ENCODE measurements at regions not wholly inside any gene's neighbourhood (a gene's known extent, or its start where the extent isn't known, plus 50 kb on each side); places are given as distances from the start of the nearest gene placed in this dataset.

DNA sequence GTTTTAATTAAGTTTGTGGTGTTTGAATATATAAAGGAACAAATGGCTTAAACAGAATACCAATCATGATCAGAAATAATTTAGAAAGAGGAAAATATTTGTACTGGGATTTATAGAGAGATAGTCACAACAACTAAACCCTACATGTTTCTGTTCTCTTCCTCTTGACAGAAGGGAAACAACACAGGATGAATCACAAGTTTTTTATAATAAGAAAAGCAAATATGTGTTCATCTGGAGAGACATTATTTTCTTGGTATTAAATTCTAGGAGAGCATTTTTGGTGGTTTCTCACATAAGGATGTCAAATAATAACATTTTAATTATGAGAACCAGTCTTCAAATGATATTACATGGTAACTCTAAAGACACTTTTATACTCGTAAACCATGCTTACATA, 232.9 kb upstream of the PKP2 start:
- TF ChIP-seq, protein P1, sequence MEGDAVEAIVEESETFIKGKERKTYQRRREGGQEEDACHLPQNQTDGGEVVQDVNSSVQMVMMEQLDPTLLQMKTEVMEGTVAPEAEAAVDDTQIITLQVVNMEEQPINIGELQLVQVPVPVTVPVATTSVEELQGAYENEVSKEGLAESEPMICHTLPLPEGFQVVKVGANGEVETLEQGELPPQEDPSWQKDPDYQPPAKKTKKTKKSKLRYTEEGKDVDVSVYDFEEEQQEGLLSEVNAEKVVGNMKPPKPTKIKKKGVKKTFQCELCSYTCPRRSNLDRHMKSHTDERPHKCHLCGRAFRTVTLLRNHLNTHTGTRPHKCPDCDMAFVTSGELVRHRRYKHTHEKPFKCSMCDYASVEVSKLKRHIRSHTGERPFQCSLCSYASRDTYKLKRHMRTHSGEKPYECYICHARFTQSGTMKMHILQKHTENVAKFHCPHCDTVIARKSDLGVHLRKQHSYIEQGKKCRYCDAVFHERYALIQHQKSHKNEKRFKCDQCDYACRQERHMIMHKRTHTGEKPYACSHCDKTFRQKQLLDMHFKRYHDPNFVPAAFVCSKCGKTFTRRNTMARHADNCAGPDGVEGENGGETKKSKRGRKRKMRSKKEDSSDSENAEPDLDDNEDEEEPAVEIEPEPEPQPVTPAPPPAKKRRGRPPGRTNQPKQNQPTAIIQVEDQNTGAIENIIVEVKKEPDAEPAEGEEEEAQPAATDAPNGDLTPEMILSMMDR (conservative IDR thresholded peaks at IDR 0.05; ENCODE audit: low read length), result no peak
- no peak for TF ChIP-seq EZH2phosphoT487 (IDR thresholded peaks at IDR 0.05; ENCODE audit: borderline replicate concordance, low read depth, low read length)
